Colonic mucosa (tissue), 4 donors: ENCODE measurements at regions not wholly inside any gene's neighbourhood (a gene's known extent, or its start where the extent isn't known, plus 50 kb on each side); places are given as distances from the start of the nearest gene placed in this dataset.
"Not testable (repeated sequence)": the region's sequence is repeated elsewhere in the genome, so short reads cannot be mapped to it uniquely, and the experiment has no call there.

Experiments used
- DNase-seq: peaks from one replicate; pipeline ENCODE4 v3.0.0-alpha.2; 2020
- H3K27ac ChIP-seq: fragments of 200-600 bp; one replicate; pipeline ENCODE4 v1.8.0; 2021
- H3K27me3 ChIP-seq: fragments of 200-600 bp; one replicate; pipeline ENCODE4 v1.8.0; 2021
- H3K36me3 ChIP-seq: fragments of 200-600 bp; one replicate; pipeline ENCODE4 v1.8.0; 2021
- H3K4me1 ChIP-seq: fragments of 200-600 bp; one replicate; pipeline ENCODE4 v1.8.0; 2021; ENCODE audit warnings: mild to moderate bottlenecking
- H3K4me3 ChIP-seq: fragments of 200-600 bp; one replicate; pipeline ENCODE4 v1.8.0; 2021
- H3K9ac ChIP-seq, 2 donors: one replicate each; pipeline ENCODE4 v1.7.0; 2013; ENCODE audit warnings: control low read depth in 2 of 2, low read depth in 2 of 2, low read length in 2 of 2
- H3K9me3 ChIP-seq: fragments of 200-600 bp; one replicate; pipeline ENCODE4 v1.8.0; 2021
- CTCF ChIP-seq: fragments of 200-600 bp; IDR thresholded peaks from one replicate; pipeline ENCODE4 v1.8.0; 2022; ENCODE audit warnings: antibody characterized with exemption, mild to moderate bottlenecking
- intact Hi-C: fragments of 100-400 bp; cut with DNase I; formaldehyde crosslinking; loops from one replicate; pipeline ENCODE4 v1.14.1; 2022
- donor health status: healthy.
- donor health status: DM: no; HTN: no; CAD: no.
- donor health status: DM: no; HTN: no; CAD: no.

- Histone ChIP-seq H3K4me3 (no peak overlapping the region), H3K36me3 (no peaks in the 10 kb centered on the region), H3K4me1 (no peaks in the 10 kb centered on the region), H3K27me3 (no peaks in the 10 kb centered on the region), H3K9ac (no peak overlapping the region), H3K9me3 (no peaks in the 10 kb centered on the region), H3K27ac (no peak overlapping the region)
- TF ChIP-seq CTCF, result peak; percentile 18
- intact Hi-C loops, result no loop called here
- peak; percentile 18 for DNase-seq
Measured at GRCh38 chr6:115838763-115839401, 221.8 kb downstream of the FRK start.

DNA sequence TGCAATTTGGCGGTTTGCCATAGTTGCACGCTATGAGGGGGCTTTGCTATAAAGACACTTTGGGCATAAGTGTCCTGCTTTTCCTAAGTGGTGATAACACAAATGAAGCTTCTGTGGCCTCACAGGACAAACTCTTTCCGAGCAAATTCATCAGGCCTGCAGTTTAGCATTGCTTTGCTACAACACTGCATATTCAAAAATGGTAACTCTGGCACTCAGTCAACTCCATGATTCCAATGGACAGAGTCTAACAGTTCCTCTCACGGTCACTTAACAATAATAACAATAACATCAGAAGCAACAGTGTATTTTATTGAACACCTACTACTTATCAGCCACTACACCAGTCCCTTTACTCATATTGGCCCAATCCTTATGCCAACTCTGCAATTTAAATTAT, 222.5 kb downstream of the FRK start:
- Histone ChIP-seq H3K9me3 (no peaks in the 10 kb centered on the region), H3K27me3 (no peaks in the 10 kb centered on the region)
- TF ChIP-seq CTCF, result no peak

GRCh38 chr6:115836374-115836773, 224.3 kb downstream of the FRK start:
- DNase-seq, H3K27ac ChIP-seq, H3K36me3 ChIP-seq, H3K9ac ChIP-seq, H3K4me3 ChIP-seq, H3K4me1 ChIP-seq, intact Hi-C loops, H3K27me3 ChIP-seq, H3K9me3 ChIP-seq: not testable (repeated sequence)

More for the DNA sequence above, 222.5 kb downstream of the FRK start:
- H3K9ac ChIP-seq, result no peak overlapping the region
- DNase-seq, result no peak
- no peaks in the 10 kb centered on the region for H3K4me1 ChIP-seq
- H3K36me3 ChIP-seq, result no peaks in the 10 kb centered on the region
- intact Hi-C loops, result no loop called here
- no peak overlapping the region for H3K4me3 ChIP-seq
- H3K27ac ChIP-seq, result no peak overlapping the region

GRCh38 chr6:115835314-115835713, 225.4 kb downstream of the FRK start:
- intact Hi-C loops, result no loop called here
- Histone ChIP-seq H3K36me3 (no peaks in the 10 kb centered on the region), H3K4me3 (no peak overlapping the region), H3K27ac (no peak overlapping the region), H3K9ac (no peak overlapping the region), H3K9me3 (no peaks in the 10 kb centered on the region), H3K27me3 (no peaks in the 10 kb centered on the region), H3K4me1 (no peaks in the 10 kb centered on the region)
- DNase-seq, result no peak
- no peak for TF ChIP-seq CTCF

DNA sequence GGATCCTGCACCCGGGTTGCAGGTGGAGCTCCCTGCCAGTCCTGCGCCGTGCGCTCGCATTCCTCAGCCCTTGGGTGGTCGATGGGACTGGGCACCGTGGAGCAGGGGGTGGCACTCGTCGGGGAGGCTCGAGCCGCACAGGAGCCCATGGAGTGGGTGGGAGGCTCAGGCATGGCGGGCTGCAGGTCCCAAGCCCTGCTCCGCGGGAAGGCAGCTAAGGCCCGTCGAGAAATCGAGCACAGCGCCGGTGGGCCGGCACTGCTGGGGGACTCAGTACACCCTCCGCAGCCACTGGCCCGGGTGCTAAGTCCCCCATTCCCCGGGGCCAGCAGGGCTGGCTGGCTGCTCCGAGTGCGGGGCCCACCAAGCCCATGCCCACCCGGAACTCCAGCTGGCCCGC, 226.1 kb downstream of the FRK start:
- H3K4me3 ChIP-seq, DNase-seq, intact Hi-C loops: not testable (repeated sequence)

DNA sequence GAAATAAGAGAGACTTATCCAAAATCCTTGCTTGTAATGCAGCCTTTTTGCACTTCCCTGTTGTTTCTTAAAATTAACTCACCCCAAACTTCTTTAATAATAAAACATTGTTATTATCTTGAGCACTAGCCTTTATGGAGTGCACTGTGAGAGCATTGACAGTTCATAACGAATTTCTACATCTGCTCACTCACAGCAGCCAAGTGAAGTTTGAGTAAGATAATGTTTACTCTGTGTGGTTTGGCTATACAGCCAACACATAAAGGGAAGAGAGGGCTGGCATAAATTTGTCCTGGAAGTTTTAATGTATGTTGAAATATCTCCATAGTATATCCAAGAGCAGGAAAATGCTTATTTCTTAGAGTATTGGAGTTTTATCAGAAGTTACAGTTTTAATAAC, 227.9 kb downstream of the FRK start:
- intact Hi-C loops, result no loop called here
- Histone ChIP-seq H3K4me1 (no peaks in the 10 kb centered on the region), H3K36me3 (no peaks in the 10 kb centered on the region), H3K27me3 (no peaks in the 10 kb centered on the region), H3K9me3 (no peaks in the 10 kb centered on the region), H3K27ac (no peak overlapping the region), H3K4me3 (no peak overlapping the region), H3K9ac (no peak overlapping the region)
- DNase-seq, result no peak
- no peak for TF ChIP-seq CTCF

More for the DNA sequence above, 226.1 kb downstream of the FRK start:
- not testable (repeated sequence) for H3K9me3 ChIP-seq, H3K27me3 ChIP-seq, H3K36me3 ChIP-seq, H3K4me1 ChIP-seq, H3K27ac ChIP-seq, H3K9ac ChIP-seq
